GM18858 (cell line): ENCODE measurements at regions not wholly inside any gene's neighbourhood (a gene's known extent, or its start where the extent isn't known, plus 50 kb on each side); places are given as distances from the start of the nearest gene placed in this dataset.
"Not testable (repeated sequence)": the region's sequence is repeated elsewhere in the genome, so short reads cannot be mapped to it uniquely, and the experiment has no call there.

ENCODE experiments used
- ATAC-seq: cut with Tn5 transposase; IDR thresholded peaks from one replicate; pipeline ENCODE4 v1.9.1; 2021; ENCODE audit not compliant: unreplicated experiment

DNA sequence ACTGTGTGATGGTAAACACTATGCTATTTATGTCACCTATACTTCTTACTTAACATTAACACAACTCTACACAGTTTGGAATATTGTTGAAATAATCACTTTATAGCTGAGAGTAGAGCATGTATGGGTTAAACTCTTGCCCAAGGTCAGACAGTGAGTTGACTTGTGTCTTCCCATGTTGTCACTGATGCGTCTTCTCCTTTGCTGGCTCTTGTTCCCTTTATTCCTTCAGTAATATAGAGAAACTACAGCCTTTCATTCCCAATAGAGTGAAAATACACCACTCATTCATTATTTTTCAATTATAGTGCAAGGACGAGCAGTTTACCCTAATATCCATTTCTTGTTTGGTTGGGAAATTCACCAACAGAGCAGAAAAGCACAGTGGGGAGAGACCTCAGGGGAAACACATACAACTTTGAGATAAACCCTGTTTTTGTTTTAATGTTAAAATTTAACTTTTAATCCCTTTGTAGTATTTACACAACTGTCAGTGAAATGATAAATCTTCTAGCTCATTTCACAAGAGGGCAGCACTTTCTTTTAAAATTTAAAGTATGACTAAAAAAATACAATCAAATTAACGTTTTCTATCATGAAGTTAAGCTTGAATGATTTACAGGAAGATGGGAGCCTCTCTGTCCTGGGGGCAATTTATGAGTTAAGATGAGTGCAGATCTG is 363.0 kb downstream of the UTRN start:
- ATAC-seq = no peak

GRCh38 chr6:144649085-144649484 is 363.9 kb downstream of the UTRN start:
- ATAC-seq = no peak

- no peak for ATAC-seq
These were observed 366.1 kb downstream of the UTRN start for GRCh38 chr6:144651234-144651633.

DNA sequence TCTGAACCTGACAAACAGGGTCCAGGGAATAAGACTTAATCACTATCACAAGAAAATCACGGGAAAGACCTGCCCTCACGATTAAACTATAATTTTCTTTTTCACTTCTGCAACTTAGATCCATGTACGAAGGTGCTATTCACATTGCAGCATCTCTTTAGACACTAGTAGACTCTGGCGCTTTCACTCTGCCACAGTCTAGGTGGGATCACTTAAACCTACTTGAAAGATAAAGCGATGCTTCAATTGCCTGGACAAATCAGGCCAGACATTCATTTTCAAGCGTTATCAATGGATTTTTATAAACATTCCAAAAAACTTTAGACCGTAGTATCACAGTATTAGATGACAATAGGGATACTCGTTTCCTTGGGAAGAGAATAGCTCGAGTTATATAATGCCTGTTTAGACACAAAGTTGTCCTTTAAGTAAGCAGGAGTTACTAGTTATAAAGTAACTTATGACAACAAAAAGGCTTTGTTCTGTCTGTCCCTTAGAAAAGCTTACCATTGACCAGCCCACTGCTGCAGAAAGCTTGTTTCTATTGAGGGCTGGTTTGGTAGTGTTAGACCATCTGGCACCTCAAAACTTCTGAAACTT is 367.3 kb downstream of the UTRN start:
- no peak for ATAC-seq

- peak; percentile 96 for ATAC-seq
These were observed 368.9 kb downstream of the UTRN start for GRCh38 chr6:144653885-144654505.

DNA sequence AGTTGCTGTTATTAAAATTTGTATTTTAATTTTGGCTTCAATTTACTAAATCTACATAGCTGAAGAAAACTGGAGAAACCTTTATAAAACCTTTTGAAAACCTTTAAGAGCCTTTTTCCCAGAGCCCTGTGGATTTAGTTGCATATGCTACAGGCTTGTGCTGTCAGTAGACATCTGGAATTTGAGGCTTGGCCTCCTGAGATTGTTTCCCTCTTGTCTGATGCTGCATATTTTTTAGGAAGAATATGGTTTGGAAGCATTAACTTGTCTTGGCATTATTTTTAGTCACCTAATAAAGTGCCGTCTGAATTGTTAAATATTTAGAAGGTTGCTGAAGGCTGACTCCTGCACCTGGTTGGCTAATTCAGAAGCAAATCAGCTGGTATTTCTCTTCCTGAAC is 369.4 kb downstream of the UTRN start:
- no peak for ATAC-seq

GRCh38 chr6:144655376-144655775 is 370.2 kb downstream of the UTRN start:
- no peak for ATAC-seq

DNA sequence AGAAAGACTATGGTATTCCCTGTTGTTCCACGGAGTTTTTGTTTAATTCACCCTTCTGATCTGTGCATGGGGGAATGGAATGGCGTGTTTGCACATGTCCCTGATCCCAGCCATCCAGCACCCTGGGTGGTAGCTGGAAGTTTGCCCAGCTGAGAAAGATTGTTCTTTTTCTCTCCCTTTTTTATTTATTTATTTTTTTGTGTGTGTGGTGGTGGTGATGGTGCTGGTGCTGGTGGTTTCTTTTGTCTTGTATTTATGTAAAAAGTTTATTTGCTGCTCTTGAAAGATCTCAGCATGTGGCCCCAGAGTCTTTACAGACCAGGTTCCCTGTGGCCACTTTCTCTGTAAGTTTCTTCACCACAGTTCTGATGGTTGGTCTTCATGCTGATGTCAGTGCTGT is 372.6 kb downstream of the UTRN start:
- no peak for ATAC-seq

- peak; percentile 66 for ATAC-seq
These were observed 374.4 kb downstream of the UTRN start for GRCh38 chr6:144659202-144660182.

DNA sequence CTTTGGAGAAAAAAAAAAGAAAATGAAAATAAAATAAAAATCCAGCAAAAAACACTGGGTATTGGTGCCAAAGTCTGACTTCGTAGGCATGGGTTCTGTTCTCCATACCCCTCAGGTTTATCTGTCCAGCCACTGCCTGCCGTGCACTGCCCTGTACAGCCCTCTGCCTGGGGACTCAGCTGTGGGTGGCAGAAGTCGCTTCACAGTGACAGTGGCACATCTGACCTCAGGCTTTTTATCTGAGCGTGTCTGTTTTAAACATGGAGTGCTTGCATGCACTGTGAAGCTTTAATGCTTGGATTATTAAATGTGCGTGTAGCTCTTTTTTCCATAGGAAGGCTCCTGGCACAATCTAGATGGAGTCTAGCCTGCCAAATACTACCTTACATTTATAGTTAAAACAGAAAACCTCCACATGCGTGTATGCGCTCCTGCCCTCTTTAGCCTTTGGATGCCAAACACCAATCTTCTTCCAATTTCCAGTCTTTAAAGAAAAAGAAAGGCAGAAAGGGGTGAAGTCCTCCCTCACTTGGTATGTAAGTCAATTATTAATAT is 375.5 kb downstream of the UTRN start:
- no peak for ATAC-seq

GRCh38 chr6:144661116-144661806 is 376.1 kb downstream of the UTRN start:
- no peak for ATAC-seq

DNA sequence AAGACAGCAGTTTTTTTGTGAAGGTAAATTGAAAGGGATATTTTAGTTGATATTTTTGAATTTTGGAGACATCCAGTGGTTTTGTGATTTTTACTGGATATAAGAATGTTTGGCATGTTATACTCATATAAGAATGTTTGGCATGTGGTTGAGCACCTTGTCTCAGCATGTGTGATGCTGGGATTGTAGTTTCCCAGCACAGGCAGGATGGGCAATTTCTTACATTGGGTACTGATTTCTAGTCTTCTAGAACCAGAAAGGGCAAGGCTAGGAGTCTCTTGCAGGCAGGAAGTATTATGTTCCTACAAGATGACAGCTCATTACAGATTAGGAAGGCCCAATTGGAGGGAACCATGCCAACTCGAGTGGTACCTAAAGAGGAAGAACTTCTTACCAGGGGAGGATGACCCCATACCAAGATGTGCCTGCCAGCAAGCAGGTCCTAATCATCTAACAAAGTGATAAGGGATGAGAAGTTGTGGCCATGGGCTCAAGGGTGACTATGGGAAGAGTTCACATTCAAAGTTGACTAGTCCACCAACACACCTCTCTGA is 377.8 kb downstream of the UTRN start:
- ATAC-seq = no peak

- ATAC-seq = no peak
These were observed 379.1 kb downstream of the UTRN start for GRCh38 chr6:144664281-144664680.

DNA sequence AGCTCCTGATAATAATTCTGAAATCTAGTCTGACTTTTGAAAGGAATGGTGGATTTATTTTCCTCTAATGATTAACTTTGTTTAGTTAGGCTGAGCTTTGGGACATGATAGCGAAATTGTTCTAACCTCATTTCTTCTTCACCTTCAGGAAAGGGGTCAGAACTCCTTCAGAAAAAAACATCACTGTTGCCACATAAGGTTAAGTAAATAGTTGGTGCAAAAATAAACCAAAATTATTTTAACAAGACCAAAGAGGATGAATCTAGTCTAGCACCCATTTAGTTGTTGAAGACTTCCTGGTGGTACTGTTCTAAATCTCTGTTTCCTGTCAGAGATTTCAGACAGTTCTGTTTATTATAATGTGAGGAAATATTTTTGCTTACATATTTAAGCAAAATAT is 379.8 kb downstream of the UTRN start:
- ATAC-seq = no peak

DNA sequence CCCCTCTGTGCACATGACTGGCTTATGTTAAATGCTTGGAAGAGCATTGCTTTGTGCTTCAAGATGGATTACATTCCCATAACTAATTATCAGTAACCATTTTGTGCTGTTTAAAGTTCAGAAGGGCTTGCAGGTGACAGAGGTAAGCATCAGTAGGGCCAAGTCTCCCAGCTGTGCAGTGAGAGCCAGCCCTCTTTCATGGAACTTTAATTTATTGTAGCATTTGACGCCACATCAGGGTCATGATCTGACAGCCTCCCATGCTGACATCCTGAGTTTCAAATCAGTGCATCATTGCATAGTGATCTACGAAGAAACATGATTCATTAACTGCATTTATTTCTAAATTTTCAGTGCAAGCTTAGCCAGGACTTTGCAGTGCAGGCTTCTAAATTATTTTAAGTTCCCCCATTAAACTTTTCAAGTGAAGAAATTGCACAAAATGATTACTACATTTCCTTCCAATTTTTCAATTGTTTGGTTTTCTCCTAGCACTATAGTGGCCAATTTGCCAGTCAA is 380.9 kb downstream of the UTRN start:
- ATAC-seq = no peak

DNA sequence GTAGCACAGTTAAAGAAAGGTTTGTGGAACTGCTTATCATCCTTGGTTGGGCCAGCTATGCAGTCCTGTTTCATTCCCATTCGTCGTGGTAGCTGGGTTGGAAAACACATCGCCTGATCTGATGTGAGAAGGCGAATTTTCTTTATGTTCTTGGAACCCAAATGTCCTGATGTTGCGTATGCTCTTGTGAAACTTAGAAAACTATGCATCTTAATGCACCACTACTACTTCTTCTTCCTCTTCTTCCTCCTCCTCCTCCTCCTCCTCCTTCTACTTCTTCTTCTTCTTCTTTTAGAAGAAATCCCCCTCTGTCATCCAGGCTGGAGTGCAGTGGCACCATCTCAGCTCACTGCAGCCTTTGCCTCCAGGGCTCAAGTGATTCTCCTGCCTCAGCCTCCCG is 381.6 kb downstream of the UTRN start:
- ATAC-seq = no peak

- ATAC-seq = no peak
These were observed 382.7 kb downstream of the UTRN start for GRCh38 chr6:144667532-144668503.

DNA sequence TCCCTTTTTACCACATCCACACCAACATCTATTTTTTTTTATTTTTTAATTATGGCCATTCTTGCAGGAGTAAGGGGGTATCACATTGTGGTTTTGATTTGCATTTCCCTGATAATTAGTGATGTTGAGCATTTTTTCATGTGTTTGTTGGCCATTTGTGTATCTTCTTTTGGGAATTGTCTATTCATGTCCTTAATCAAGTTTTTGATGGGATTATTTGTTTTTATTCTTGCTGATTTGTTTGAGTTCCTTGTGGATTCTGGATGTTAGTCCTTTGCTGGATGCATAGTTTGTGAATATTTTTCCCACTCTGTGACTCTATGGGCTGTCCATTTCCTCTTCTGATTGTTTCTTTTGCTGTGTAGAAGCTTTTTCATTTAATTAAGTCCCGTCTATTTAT is 385.1 kb downstream of the UTRN start:
- not testable (repeated sequence) for ATAC-seq

- ATAC-seq = no peak
These were observed 388.7 kb downstream of the UTRN start for GRCh38 chr6:144673807-144674206.
